Astrocyte of the cerebellum (primary cell): ENCODE measurements at regions not wholly inside any gene's neighbourhood (a gene's known extent, or its start where the extent isn't known, plus 50 kb on each side); places are given as distances from the start of the nearest gene placed in this dataset.
"Not testable (repeated sequence)": the region's sequence is repeated elsewhere in the genome, so short reads cannot be mapped to it uniquely, and the experiment has no call there.

Experiments used
- DNase-seq: peaks from one replicate; pipeline ENCODE4 v3.0.0-alpha.2; 2011; ENCODE audit warnings: low read depth
- H3K4me3 ChIP-seq: 2 replicates; pipeline ENCODE4 v1.5.1; 2011; ENCODE audit warnings: mild to moderate bottlenecking, low read depth, low read length, moderate library complexity
- CTCF ChIP-seq: IDR thresholded peaks from 2 replicates; pipeline ENCODE4 v1.5.1; 2012; ENCODE audit warnings: low read length, low read depth, moderate library complexity, mild to moderate bottlenecking; ENCODE audit errors: missing control alignments
- in situ Hi-C: cut with HindIII; loops from 2 replicates; pipeline ENCODE4 v1.10.0; 2017; ENCODE audit warnings: low sequenced_read_pairs

- in situ Hi-C loops, result no loop called here
- no peak for DNase-seq
- TF ChIP-seq CTCF, result no peak
- no peak overlapping the region for H3K4me3 ChIP-seq
These were observed 202.0 kb downstream of the RRAGB start for GRCh38 chrX:55919367-55920221.

GRCh38 chrX:55924574-55924973, 207.0 kb downstream of the RRAGB start:
- no peak overlapping the region for H3K4me3 ChIP-seq
- in situ Hi-C loops, result no loop called here
- TF ChIP-seq CTCF, result no peak
- no peak for DNase-seq

- in situ Hi-C loops, result not testable (repeated sequence)
These were observed 211.0 kb downstream of the RRAGB start for GRCh38 chrX:55928529-55928928.

More at GRCh38 chrX:55928529-55928928, 211.0 kb downstream of the RRAGB start:
- not testable (repeated sequence) for DNase-seq, H3K4me3 ChIP-seq
